IMR-90 (cell line): ENCODE measurements at regions not wholly inside any gene's neighbourhood (a gene's known extent, or its start where the extent isn't known, plus 50 kb on each side); places are given as distances from the start of the nearest gene placed in this dataset.

Experiments used
- ATAC-seq: fragments of 200-7000 bp; cut with Tn5 transposase; 2 replicates; pipeline ENCODE4 v1.9.1; 2020; ENCODE audit warnings: low read depth, mild to moderate bottlenecking, moderate library complexity
- BruUV-seq: library from RNA; stranded (reverse); fragments of 400-500 nt; replicated peaks from 2 replicates; lab custom pipeline; 2021; lab: Mats Ljungman, UMichigan
- CTCF ChIA-PET: fragments of 300-600 bp; formaldehyde crosslinking; extraction: SDS; loops from one replicate; lab custom pipeline; 2021; ENCODE audit warnings: antibody characterized with exemption; lab: Yijun Ruan, JAX
- POLR2A ChIA-PET: fragments of 300-600 bp; sonication (Branson Sonifier 250); formaldehyde crosslinking; loops from one replicate; lab custom pipeline; 2022; ENCODE audit warnings: antibody characterized with exemption; ENCODE audit not compliant: unreplicated experiment; lab: Charles Lee
- DNase-seq: peaks from one replicate; pipeline ENCODE4 v3.0.0; 2013
- H2AFZ ChIP-seq: replicated peaks from 2 replicates; pipeline ENCODE3; 2013; ENCODE audit warnings: low read length, mild to moderate bottlenecking; ENCODE audit not compliant: poor library complexity
- H2AK5ac ChIP-seq: 2 replicates; pipeline ENCODE4 v1.6.1; 2013; ENCODE audit warnings: low read depth, low read length, inconsistent platforms
- H2AK9ac ChIP-seq: replicated peaks from 2 replicates; pipeline ENCODE3; 2013; ENCODE audit warnings: mild to moderate bottlenecking, low read depth, low read length, moderate library complexity; ENCODE audit not compliant: poor library complexity
- H2BK120ac ChIP-seq: 2 replicates; pipeline ENCODE4 v1.6.1; 2013; ENCODE audit warnings: low read depth, low read length, inconsistent platforms
- H2BK15ac ChIP-seq: 3 replicates; pipeline ENCODE4 v1.6.1; 2013; ENCODE audit warnings: low read depth, low read length, inconsistent platforms
- H2BK20ac ChIP-seq: 2 replicates; pipeline ENCODE4 v1.6.1; 2013; ENCODE audit warnings: low read depth, mild to moderate bottlenecking, inconsistent platforms, low read length, moderate library complexity
- H2BK5ac ChIP-seq: 2 replicates; pipeline ENCODE4 v1.6.1; 2013; ENCODE audit warnings: mild to moderate bottlenecking, low read depth, low read length, inconsistent platforms; ENCODE audit not compliant: poor library complexity, severe bottlenecking
- H3K14ac ChIP-seq: replicated peaks from 2 replicates; pipeline ENCODE4 v1.6.1; 2013; ENCODE audit warnings: low read depth, low read length, inconsistent platforms
- H3K18ac ChIP-seq: 2 replicates; pipeline ENCODE4 v1.6.1; 2013; ENCODE audit warnings: low read depth, low read length, control low read depth
- H3K23ac ChIP-seq: 2 replicates; pipeline ENCODE4 v1.6.1; 2013; ENCODE audit warnings: low read depth, low read length, inconsistent platforms
- H3K27ac ChIP-seq: 2 replicates; pipeline ENCODE4 v1.5.1; 2013; ENCODE audit warnings: mild to moderate bottlenecking, control low read depth, low read length; ENCODE audit not compliant: insufficient read depth
- H3K27me3 ChIP-seq: 2 replicates; pipeline ENCODE4 v1.6.1; 2013; ENCODE audit warnings: low read length; ENCODE audit not compliant: control insufficient read depth, insufficient read depth
- H3K36me3 ChIP-seq: 2 replicates; pipeline ENCODE4 v1.6.1; 2013; ENCODE audit warnings: low read length, mixed read lengths; ENCODE audit not compliant: control insufficient read depth, insufficient read depth
- H3K4ac ChIP-seq: 2 replicates; pipeline ENCODE4 v1.6.1; 2013; ENCODE audit warnings: low read depth, low read length, inconsistent platforms
- H3K4me1 ChIP-seq: 2 replicates; pipeline ENCODE4 v1.6.1; 2013; ENCODE audit warnings: low read length, mixed read lengths; ENCODE audit not compliant: control insufficient read depth, insufficient read depth
- H3K4me2 ChIP-seq: 2 replicates; pipeline ENCODE4 v1.6.1; 2013; ENCODE audit warnings: low read depth, mild to moderate bottlenecking, control low read depth, low read length, moderate library complexity
- H3K4me3 ChIP-seq: 2 replicates; pipeline ENCODE4 v1.5.1; 2013; ENCODE audit warnings: low read depth, mild to moderate bottlenecking, control low read depth, low read length, moderate library complexity; ENCODE audit not compliant: insufficient read depth
- H3K56ac ChIP-seq: 2 replicates; pipeline ENCODE4 v1.6.1; 2013; ENCODE audit warnings: low read length, inconsistent platforms; ENCODE audit not compliant: insufficient read depth; ENCODE audit errors: extremely low read depth
- H3K79me1 ChIP-seq, 2 experiments: 2 replicates each; pipeline ENCODE4 v1.6.1; 2013; ENCODE audit warnings: low read length in 2 of 2, inconsistent platforms in 1 of 2, low read depth in 1 of 2
- H3K9ac ChIP-seq: 2 replicates; pipeline ENCODE4 v1.6.1; 2013; ENCODE audit warnings: low read depth, low read length, control low read depth
- H3K9me1 ChIP-seq: 2 replicates; pipeline ENCODE4 v1.6.1; 2013; ENCODE audit warnings: low read length, inconsistent platforms; ENCODE audit not compliant: insufficient read depth
- H3K9me3 ChIP-seq: 2 replicates; pipeline ENCODE4 v1.6.1; 2013; ENCODE audit warnings: low read length; ENCODE audit not compliant: control insufficient read depth, insufficient read depth
- H4K20me1 ChIP-seq: 2 replicates; pipeline ENCODE4 v1.6.1; 2013; ENCODE audit warnings: low read length, inconsistent platforms; ENCODE audit not compliant: insufficient read depth
- H4K5ac ChIP-seq: 2 replicates; pipeline ENCODE4 v1.6.1; 2013; ENCODE audit warnings: mild to moderate bottlenecking, low read depth, low read length, control low read depth
- H4K8ac ChIP-seq, 2 experiments: 2 replicates each; pipeline ENCODE4 v1.6.1; 2013; ENCODE audit warnings: low read depth in 2 of 2, low read length in 2 of 2, control low read depth in 1 of 2, inconsistent platforms in 1 of 2
- H4K91ac ChIP-seq: 2 replicates; pipeline ENCODE4 v1.6.1; 2013; ENCODE audit warnings: low read depth, low read length, inconsistent platforms; ENCODE audit not compliant: insufficient read depth
- BHLHE40 ChIP-seq: fragments of 150-350 bp; IDR thresholded peaks from 2 replicates; pipeline ENCODE4 v1.6.1; 2016; ENCODE audit warnings: mild to moderate bottlenecking, low read depth, low read length
- CEBPB ChIP-seq: IDR thresholded peaks from 2 replicates; pipeline ENCODE4 v1.6.1; 2012; ENCODE audit warnings: low read depth, low read length, improper control_type of control experiment
- CHD1 ChIP-seq: IDR thresholded peaks from 2 replicates; pipeline ENCODE4 v1.6.1; 2012; ENCODE audit warnings: low read depth, low read length, improper control_type of control experiment
- FOS ChIP-seq: fragments of 150-350 bp; IDR thresholded peaks from 2 replicates; pipeline ENCODE4 v1.6.1; 2016; ENCODE audit warnings: low read depth, low read length
- MAFK ChIP-seq: IDR thresholded peaks from 2 replicates; pipeline ENCODE4 v1.6.1; 2012; ENCODE audit warnings: low read depth, low read length, improper control_type of control experiment
- MAZ ChIP-seq: IDR thresholded peaks from 2 replicates; pipeline ENCODE4 v1.6.1; 2012; ENCODE audit warnings: low read depth, mild to moderate bottlenecking, low read length, improper control_type of control experiment, moderate library complexity, borderline replicate concordance
- MXI1 ChIP-seq: IDR thresholded peaks from 2 replicates; pipeline ENCODE4 v1.6.1; 2012; ENCODE audit warnings: low read depth, mild to moderate bottlenecking, low read length, moderate library complexity, borderline replicate concordance
- NFE2L2 ChIP-seq: fragments of 150-350 bp; IDR thresholded peaks from 2 replicates; pipeline ENCODE4 v1.6.1; 2016; ENCODE audit warnings: low read depth, mild to moderate bottlenecking, low read length
- POLR2A ChIP-seq: IDR thresholded peaks from 2 replicates; pipeline ENCODE4 v1.6.1; 2012; ENCODE audit warnings: mild to moderate bottlenecking, low read depth, low read length
- RAD21 ChIP-seq: IDR thresholded peaks from 2 replicates; pipeline ENCODE4 v1.6.1; 2012; ENCODE audit warnings: low read length, improper control_type of control experiment
- RCOR1 ChIP-seq: IDR thresholded peaks from 2 replicates; pipeline ENCODE4 v1.6.1; 2012; ENCODE audit warnings: mild to moderate bottlenecking, low read length, improper control_type of control experiment; ENCODE audit not compliant: insufficient replicate concordance
- RFX5 ChIP-seq: IDR thresholded peaks from 2 replicates; pipeline ENCODE4 v1.8.0; 2012; ENCODE audit warnings: low read depth, mild to moderate bottlenecking, low read length, moderate library complexity
- SMC3 ChIP-seq: fragments of 150-350 bp; IDR thresholded peaks from 2 replicates; pipeline ENCODE4 v1.6.1; 2016; ENCODE audit warnings: low read depth, mild to moderate bottlenecking, antibody characterized with exemption, low read length, moderate library complexity
- whole genome bisulfite sequencing, 2 experiments: methylation state at CpG; one replicate each; pipeline versions ENCODE4 v1.1.5 to v1.1.7; 2013; ENCODE audit warnings: missing lambda C conversion rate in 2 of 2; ENCODE audit not compliant: insufficient read length in 1 of 2; ENCODE audit errors: extremely low coverage in 2 of 2; 5-methylcytosine and 5-hydroxymethylcytosine counted together
- dilution Hi-C: fragments of 300-500 bp; cut with HindIII; formaldehyde crosslinking; loops from one replicate; pipeline ENCODE4 v1.14.3; 2018; ENCODE audit warnings: low sequenced_read_pairs; ENCODE audit not compliant: unreplicated experiment
- in situ Hi-C: fragments of 300-500 bp; cut with MboI; formaldehyde crosslinking; loops from 3 replicates; pipeline ENCODE4 v1.14.3; 2019; ENCODE audit warnings: low sequenced_read_pairs, inconsistent platforms, mixed read lengths
- intact Hi-C: fragments of 100-400 bp; cut with micrococcal nuclease; formaldehyde crosslinking; loops from 2 replicates; pipeline ENCODE4 v1.10.0; 2022
- TF ChIP-seq, protein P1 (sequence below): fragments of 150-350 bp; IDR thresholded peaks from 2 replicates; pipeline ENCODE4 v1.6.1; 2016; ENCODE audit warnings: low read depth, mild to moderate bottlenecking, low read length, moderate library complexity, borderline replicate concordance
- TF ChIP-seq, protein P2 (sequence below): fragments of 150-350 bp; IDR thresholded peaks from 2 replicates; pipeline ENCODE4 v1.6.1; 2017; ENCODE audit warnings: mild to moderate bottlenecking, antibody characterized with exemption, low read length, low read depth
- TF ChIP-seq, protein P3 (sequence below): conservative IDR thresholded peaks from 2 replicates; pipeline ENCODE4 v1.5.1; 2012; ENCODE audit warnings: mild to moderate bottlenecking, low read depth, low read length, improper control_type of control experiment

- no peaks in the 10 kb centered on the region for H3K9me3 ChIP-seq
- WGBS, 2 experiments = no CpG with 5 or more reads among the region's 2 CpGs
- no peak overlapping the region for H2AK9ac ChIP-seq
- BruUV-seq = no TSS peak
- H3K27ac ChIP-seq = no peak overlapping the region
- H3K4me1 ChIP-seq = no peaks in the 10 kb centered on the region
- in situ Hi-C loops = no loop called here
- no peak overlapping the region for H2AK5ac ChIP-seq
- no peaks in the 10 kb centered on the region for H3K9me1 ChIP-seq
- H2BK5ac ChIP-seq = no peak overlapping the region
- no peak overlapping the region for H4K8ac ChIP-seq
- no peak overlapping the region for H3K9ac ChIP-seq
- no peaks in the 10 kb centered on the region for H3K79me1 ChIP-seq
- ChIA-PET POLR2A (no interaction called here), CTCF (no interaction called here)
- no peak overlapping the region for H2AFZ ChIP-seq
- no peaks in the 10 kb centered on the region for H4K20me1 ChIP-seq
- H3K4me3 ChIP-seq = no peak overlapping the region
- H3K27me3 ChIP-seq = no peaks in the 10 kb centered on the region
- H2BK120ac ChIP-seq = no peak overlapping the region
- no peak overlapping the region for H3K4me2 ChIP-seq
- dilution Hi-C loops = no loop called here
- TF ChIP-seq RFX5 = no peak
- no peak for TF ChIP-seq FOS
- TF ChIP-seq MAFK = no peak
- TF ChIP-seq RAD21 = no peak
- no peak for TF ChIP-seq NFE2L2
- TF ChIP-seq, protein P1, sequence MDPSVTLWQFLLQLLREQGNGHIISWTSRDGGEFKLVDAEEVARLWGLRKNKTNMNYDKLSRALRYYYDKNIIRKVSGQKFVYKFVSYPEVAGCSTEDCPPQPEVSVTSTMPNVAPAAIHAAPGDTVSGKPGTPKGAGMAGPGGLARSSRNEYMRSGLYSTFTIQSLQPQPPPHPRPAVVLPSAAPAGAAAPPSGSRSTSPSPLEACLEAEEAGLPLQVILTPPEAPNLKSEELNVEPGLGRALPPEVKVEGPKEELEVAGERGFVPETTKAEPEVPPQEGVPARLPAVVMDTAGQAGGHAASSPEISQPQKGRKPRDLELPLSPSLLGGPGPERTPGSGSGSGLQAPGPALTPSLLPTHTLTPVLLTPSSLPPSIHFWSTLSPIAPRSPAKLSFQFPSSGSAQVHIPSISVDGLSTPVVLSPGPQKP = no peak
- no peak for TF ChIP-seq CHD1
- no peak for TF ChIP-seq RCOR1
- TF ChIP-seq CEBPB = no peak
- TF ChIP-seq, protein P2, sequence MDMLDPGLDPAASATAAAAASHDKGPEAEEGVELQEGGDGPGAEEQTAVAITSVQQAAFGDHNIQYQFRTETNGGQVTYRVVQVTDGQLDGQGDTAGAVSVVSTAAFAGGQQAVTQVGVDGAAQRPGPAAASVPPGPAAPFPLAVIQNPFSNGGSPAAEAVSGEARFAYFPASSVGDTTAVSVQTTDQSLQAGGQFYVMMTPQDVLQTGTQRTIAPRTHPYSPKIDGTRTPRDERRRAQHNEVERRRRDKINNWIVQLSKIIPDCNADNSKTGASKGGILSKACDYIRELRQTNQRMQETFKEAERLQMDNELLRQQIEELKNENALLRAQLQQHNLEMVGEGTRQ = no peak
- TF ChIP-seq POLR2A = no peak
- no peak for TF ChIP-seq MXI1
- TF ChIP-seq, protein P3, sequence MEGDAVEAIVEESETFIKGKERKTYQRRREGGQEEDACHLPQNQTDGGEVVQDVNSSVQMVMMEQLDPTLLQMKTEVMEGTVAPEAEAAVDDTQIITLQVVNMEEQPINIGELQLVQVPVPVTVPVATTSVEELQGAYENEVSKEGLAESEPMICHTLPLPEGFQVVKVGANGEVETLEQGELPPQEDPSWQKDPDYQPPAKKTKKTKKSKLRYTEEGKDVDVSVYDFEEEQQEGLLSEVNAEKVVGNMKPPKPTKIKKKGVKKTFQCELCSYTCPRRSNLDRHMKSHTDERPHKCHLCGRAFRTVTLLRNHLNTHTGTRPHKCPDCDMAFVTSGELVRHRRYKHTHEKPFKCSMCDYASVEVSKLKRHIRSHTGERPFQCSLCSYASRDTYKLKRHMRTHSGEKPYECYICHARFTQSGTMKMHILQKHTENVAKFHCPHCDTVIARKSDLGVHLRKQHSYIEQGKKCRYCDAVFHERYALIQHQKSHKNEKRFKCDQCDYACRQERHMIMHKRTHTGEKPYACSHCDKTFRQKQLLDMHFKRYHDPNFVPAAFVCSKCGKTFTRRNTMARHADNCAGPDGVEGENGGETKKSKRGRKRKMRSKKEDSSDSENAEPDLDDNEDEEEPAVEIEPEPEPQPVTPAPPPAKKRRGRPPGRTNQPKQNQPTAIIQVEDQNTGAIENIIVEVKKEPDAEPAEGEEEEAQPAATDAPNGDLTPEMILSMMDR = no peak
- TF ChIP-seq MAZ = no peak
- no peak for TF ChIP-seq BHLHE40
- no peak for TF ChIP-seq SMC3
- intact Hi-C loops = no loop called here
- no peak overlapping the region for H4K91ac ChIP-seq
- ATAC-seq (no peak), DNase-seq (no peak)
- no peak overlapping the region for H3K14ac ChIP-seq
- no peak overlapping the region for H3K4ac ChIP-seq
- H4K5ac ChIP-seq = no peak overlapping the region
- no peak overlapping the region for H2BK15ac ChIP-seq
- H3K36me3 ChIP-seq = no peaks in the 10 kb centered on the region
- no peak overlapping the region for H3K18ac ChIP-seq
- H2BK20ac ChIP-seq = no peak overlapping the region
- no peak overlapping the region for H3K56ac ChIP-seq
- H3K23ac ChIP-seq = no peak overlapping the region
Measured at GRCh38 chr5:13439430-13439829, 505.1 kb downstream of the DNAH5 start.
